ENCODE measurements at regions not wholly inside any gene's neighbourhood (a gene's known extent, or its start where the extent isn't known, plus 50 kb on each side); places are given as distances from the start of the nearest gene placed in this dataset.

- no peak overlapping the region for H3K4me2 ChIP-seq (ENCODE audit: low read length)
- H3K27ac ChIP-seq (ENCODE audit: low read depth, low read length) = no peak overlapping the region
- POLR2A ChIA-PET = no interaction called here
- no peaks in the 10 kb centered on the region for H3K27me3 ChIP-seq (ENCODE audit: insufficient read depth, low read length)
- no peaks in the 10 kb centered on the region for H3K36me3 ChIP-seq (ENCODE audit: control insufficient read depth in 1 of 2, insufficient read depth in 2 of 2, low read length in 2 of 2)
- CTCF ChIA-PET = no interaction called here
- no peaks in the 10 kb centered on the region for H3K79me2 ChIP-seq (ENCODE audit: insufficient read depth, low read length)
- H4K20me1 ChIP-seq (ENCODE audit: insufficient read depth) = no peaks in the 10 kb centered on the region
- H3K4me3 ChIP-seq (replicated peaks in 1 of 2; ENCODE audit: low read depth in 1 of 2, low read length in 2 of 2) = no peak overlapping the region
- BruUV-seq (replicated peaks) = no TSS peak
- intact Hi-C loops (cut with micrococcal nuclease) = no loop called here
- H3K9ac ChIP-seq (ENCODE audit: low read length) = no peak overlapping the region
- H3K9me2 ChIP-seq (ENCODE audit: insufficient read depth) = no peaks in the 10 kb centered on the region
- ATAC-seq (no peak), DNase-seq (ENCODE audit: low read depth, low spot score) (no peak)
- TF ChIP-seq CTCF (IDR thresholded peaks at IDR 0.05 in 2 of 3, conservative IDR thresholded peaks at IDR 0.05 in 1 of 3; ENCODE audit: borderline replicate concordance in 1 of 3, insufficient read depth in 1 of 3, low read depth in 2 of 3, low read length in 2 of 3) = no peak
- no peak for TF ChIP-seq YY1 (IDR thresholded peaks at IDR 0.05; ENCODE audit: extremely low read depth, insufficient replicate concordance, low read depth, low read length)
- no peak for TF ChIP-seq POLR2AphosphoS5 (IDR thresholded peaks at IDR 0.05; ENCODE audit: low read depth, low read length)
- TF ChIP-seq SP1 (IDR thresholded peaks at IDR 0.05; ENCODE audit: low read depth) = no peak
- TF ChIP-seq TCF7L2 (IDR thresholded peaks at IDR 0.05; ENCODE audit: borderline replicate concordance, extremely low read depth, insufficient read depth, insufficient read length) = no peak
- no peak for TF ChIP-seq EGR1 (IDR thresholded peaks at IDR 0.05; ENCODE audit: low read depth)
- no peak for TF ChIP-seq EZH2 (IDR thresholded peaks at IDR 0.05)
- TF ChIP-seq EZH2phosphoT487 (IDR thresholded peaks at IDR 0.05; ENCODE audit: borderline replicate concordance) = no peak
- TF ChIP-seq FOSL1 (IDR thresholded peaks at IDR 0.05; ENCODE audit: low read depth) = no peak
- no peak for TF ChIP-seq SRF (IDR thresholded peaks at IDR 0.05; ENCODE audit: low read depth)
- TF ChIP-seq POLR2A (IDR thresholded peaks at IDR 0.05; ENCODE audit: borderline replicate concordance, extremely low read depth, insufficient read depth, insufficient read length) = no peak
- no peak for TF ChIP-seq RAD21 (IDR thresholded peaks at IDR 0.05; ENCODE audit: low read depth)
- TF ChIP-seq MAX (IDR thresholded peaks at IDR 0.05) = no peak
- no peak for TF ChIP-seq ZBTB33 (IDR thresholded peaks at IDR 0.05; ENCODE audit: extremely low read depth, insufficient replicate concordance, low read length)
- TF ChIP-seq ATF3 (IDR thresholded peaks at IDR 0.05) = no peak
- H2AFZ ChIP-seq (ENCODE audit: low read depth, low read length, poor library complexity, severe bottlenecking) = no peak overlapping the region
- H3K9me3 ChIP-seq (ENCODE audit: control insufficient read depth in 1 of 2, insufficient read depth in 1 of 2, low read depth in 1 of 2, low read length in 2 of 2) = no peaks in the 10 kb centered on the region
- RAD21 ChIA-PET (ENCODE audit: low non-redundant PET in 1 of 2, low total read pairs in 2 of 2, uncharacterized antibody in 2 of 2, unreplicated experiment in 2 of 2) = no interaction called here
- peaks cover 0 to 3% of the 10 kb centered on the region in 2 experiments; a peak in 1 of 4 replicates for H3K4me1 ChIP-seq (ENCODE audit: control insufficient read depth in 1 of 2, insufficient read depth in 2 of 2, low read length in 2 of 2)
These were observed 66.8 kb downstream of the CD24 start for GRCh38 chr6:106907754-106908153.
